ENCODE measurements at regions not wholly inside any gene's neighbourhood (a gene's known extent, or its start where the extent isn't known, plus 50 kb on each side); places are given as distances from the start of the nearest gene placed in this dataset.

- TF ChIP-seq, protein P1, sequence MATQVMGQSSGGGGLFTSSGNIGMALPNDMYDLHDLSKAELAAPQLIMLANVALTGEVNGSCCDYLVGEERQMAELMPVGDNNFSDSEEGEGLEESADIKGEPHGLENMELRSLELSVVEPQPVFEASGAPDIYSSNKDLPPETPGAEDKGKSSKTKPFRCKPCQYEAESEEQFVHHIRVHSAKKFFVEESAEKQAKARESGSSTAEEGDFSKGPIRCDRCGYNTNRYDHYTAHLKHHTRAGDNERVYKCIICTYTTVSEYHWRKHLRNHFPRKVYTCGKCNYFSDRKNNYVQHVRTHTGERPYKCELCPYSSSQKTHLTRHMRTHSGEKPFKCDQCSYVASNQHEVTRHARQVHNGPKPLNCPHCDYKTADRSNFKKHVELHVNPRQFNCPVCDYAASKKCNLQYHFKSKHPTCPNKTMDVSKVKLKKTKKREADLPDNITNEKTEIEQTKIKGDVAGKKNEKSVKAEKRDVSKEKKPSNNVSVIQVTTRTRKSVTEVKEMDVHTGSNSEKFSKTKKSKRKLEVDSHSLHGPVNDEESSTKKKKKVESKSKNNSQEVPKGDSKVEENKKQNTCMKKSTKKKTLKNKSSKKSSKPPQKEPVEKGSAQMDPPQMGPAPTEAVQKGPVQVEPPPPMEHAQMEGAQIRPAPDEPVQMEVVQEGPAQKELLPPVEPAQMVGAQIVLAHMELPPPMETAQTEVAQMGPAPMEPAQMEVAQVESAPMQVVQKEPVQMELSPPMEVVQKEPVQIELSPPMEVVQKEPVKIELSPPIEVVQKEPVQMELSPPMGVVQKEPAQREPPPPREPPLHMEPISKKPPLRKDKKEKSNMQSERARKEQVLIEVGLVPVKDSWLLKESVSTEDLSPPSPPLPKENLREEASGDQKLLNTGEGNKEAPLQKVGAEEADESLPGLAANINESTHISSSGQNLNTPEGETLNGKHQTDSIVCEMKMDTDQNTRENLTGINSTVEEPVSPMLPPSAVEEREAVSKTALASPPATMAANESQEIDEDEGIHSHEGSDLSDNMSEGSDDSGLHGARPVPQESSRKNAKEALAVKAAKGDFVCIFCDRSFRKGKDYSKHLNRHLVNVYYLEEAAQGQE (IDR thresholded peaks at IDR 0.05; ENCODE audit: insufficient read depth in 1 of 2, low read depth in 2 of 2, low read length in 2 of 2): peak in 1 of 2 experiments; percentile 77; a peak in 2 of 4 replicates
- TF ChIP-seq POLR2AphosphoS5 (IDR thresholded peaks at IDR 0.05; ENCODE audit: low read depth, low read length): no peak
Observed at GRCh38 chr4:81881855-81882621, 410.3 kb upstream of the RASGEF1B start.

- TF ChIP-seq POLR2AphosphoS5 (IDR thresholded peaks at IDR 0.05; ENCODE audit: low read depth, low read length): no peak
- TF ChIP-seq, protein P1 (IDR thresholded peaks at IDR 0.05; ENCODE audit: insufficient read depth in 1 of 2, low read depth in 2 of 2, low read length in 2 of 2): no peak
- no peak for TF ChIP-seq SIN3A (IDR thresholded peaks at IDR 0.05; ENCODE audit: borderline replicate concordance, insufficient read depth, low read length)
- TF ChIP-seq FOXP2 (optimal IDR thresholded peaks at IDR 0.05; ENCODE audit: borderline replicate concordance, extremely low read depth, extremely low read length, insufficient read depth): no peak
- no peak for TF ChIP-seq TAF1 (IDR thresholded peaks at IDR 0.05; ENCODE audit: borderline replicate concordance, insufficient read depth, low read length)
Observed at GRCh38 chr4:81876106-81876505, 404.4 kb upstream of the RASGEF1B start.

DNA sequence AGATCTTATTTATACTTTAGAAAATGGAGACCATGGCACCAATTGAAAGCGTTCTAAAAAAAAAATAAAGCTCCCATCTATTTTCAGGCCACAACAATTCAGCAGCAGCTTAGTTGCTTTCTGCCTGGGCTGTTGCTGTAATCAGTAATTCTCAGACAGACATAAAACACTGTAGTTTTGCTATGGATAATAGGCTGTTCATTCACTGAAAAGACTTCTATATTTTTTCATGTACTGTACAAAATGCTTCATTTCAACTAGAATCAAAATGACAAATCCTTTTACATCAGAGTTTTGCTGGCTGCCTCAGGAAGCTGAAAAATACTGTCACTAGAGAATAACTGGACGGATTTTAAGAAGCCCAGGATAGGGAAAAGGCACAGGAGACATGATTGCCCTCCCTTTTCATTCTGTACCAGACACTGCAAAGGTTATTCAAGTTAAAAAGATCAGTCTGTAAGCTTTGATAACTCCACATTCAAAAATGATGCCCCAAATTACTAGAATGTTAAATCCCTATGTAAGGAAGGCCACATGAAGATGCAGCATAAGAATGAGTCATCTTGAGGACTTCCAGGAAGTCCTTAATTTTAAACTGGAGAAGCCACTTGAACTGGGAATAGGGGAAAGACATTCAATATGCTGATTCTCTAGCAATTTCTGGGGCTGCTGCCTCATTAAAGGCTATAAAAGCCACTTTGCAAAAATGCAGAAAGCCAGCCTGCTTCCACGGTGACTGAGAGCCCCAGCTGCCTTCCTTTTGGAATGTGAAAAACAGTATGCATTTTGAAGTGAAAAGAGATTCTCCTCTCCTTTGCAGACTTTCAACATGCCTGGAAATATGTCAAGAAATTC is 403.2 kb upstream of the RASGEF1B start:
- no peak for TF ChIP-seq SIN3A (IDR thresholded peaks at IDR 0.05; ENCODE audit: borderline replicate concordance, insufficient read depth, low read length)
- TF ChIP-seq TAF1 (IDR thresholded peaks at IDR 0.05; ENCODE audit: borderline replicate concordance, insufficient read depth, low read length): no peak
- no peak for TF ChIP-seq POLR2AphosphoS5 (IDR thresholded peaks at IDR 0.05; ENCODE audit: low read depth, low read length)
- TF ChIP-seq FOXP2 (optimal IDR thresholded peaks at IDR 0.05; ENCODE audit: borderline replicate concordance, extremely low read depth, extremely low read length, insufficient read depth): no peak
- TF ChIP-seq, protein P1 (IDR thresholded peaks at IDR 0.05; ENCODE audit: insufficient read depth in 1 of 2, low read depth in 2 of 2, low read length in 2 of 2): no peak

GRCh38 chr4:81870275-81870674 is 398.6 kb upstream of the RASGEF1B start:
- TF ChIP-seq POLR2AphosphoS5 (IDR thresholded peaks at IDR 0.05; ENCODE audit: low read depth, low read length): no peak

GRCh38 chr4:81860111-81860510 is 388.4 kb upstream of the RASGEF1B start:
- TF ChIP-seq FOXP2 (optimal IDR thresholded peaks at IDR 0.05; ENCODE audit: borderline replicate concordance, extremely low read depth, extremely low read length, insufficient read depth) (no peak), TAF1 (IDR thresholded peaks at IDR 0.05; ENCODE audit: borderline replicate concordance, insufficient read depth, low read length) (no peak), POLR2AphosphoS5 (IDR thresholded peaks at IDR 0.05; ENCODE audit: low read depth, low read length) (no peak), SIN3A (IDR thresholded peaks at IDR 0.05; ENCODE audit: borderline replicate concordance, insufficient read depth, low read length) (no peak)
- TF ChIP-seq, protein P1 (IDR thresholded peaks at IDR 0.05; ENCODE audit: insufficient read depth in 1 of 2, low read depth in 2 of 2, low read length in 2 of 2): no peak
